ENCODE measurements at regions not wholly inside any gene's neighbourhood (a gene's known extent, or its start where the extent isn't known, plus 50 kb on each side); places are given as distances from the start of the nearest gene placed in this dataset.

DNA sequence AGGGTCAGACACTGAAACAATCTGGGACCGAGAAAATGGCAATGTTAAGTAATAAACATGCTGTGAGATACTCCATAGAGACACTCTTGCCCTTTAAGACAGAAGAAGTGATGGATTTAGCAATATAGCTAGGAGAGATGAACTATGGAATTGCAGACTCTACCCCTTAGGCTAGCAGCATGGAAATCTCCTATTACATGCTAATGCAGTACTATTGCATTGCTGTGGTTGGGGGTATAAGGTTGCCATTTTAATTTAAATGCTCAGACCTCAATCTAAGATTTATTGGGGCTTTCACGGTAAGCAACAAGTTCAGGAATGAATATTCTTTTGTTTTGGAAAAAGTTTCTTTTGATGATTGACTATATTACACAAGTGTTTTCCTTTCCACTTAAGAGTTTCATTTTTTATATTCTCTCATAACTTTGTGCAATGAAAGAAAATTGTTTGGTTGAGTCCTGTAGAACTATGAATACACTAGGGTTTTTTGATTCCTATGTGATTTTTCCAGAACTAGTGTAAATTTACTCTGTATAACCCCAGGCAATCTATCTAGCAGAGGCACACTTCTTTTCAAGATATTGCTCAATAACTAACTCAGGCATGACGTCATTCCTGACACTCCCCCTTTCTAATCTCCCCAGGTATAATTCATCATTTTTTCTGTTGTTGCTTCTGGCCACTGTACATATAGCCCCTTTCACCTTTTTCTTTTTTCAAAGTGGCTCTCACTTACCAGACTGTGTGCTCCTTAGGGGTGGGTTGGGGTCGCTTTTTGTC is 394.7 kb upstream of the KLF12 start:
- no peak for DNase-seq (ENCODE audit: low read depth)

DNA sequence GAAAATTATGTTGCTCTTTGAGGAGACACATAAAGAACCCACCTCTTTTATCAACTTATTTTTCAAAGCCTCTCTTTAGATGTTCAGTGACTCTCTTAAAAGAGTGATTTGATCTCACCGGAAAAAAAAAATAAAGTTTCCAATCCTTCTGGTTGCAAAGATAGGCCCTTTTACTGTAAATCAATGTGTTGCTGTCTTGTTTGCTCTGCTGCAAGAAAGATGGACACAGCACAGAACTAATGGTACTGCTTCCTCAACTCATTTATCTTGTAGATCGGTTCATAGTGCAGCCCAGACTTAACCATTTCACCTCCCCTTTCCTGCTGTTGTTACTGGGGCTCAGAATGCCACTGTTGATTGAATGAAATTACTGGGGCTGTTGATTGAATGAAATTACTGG is 388.9 kb upstream of the KLF12 start:
- no peak for DNase-seq (ENCODE audit: low read depth)

GRCh38 chr13:74511523-74511922 is 377.3 kb upstream of the KLF12 start:
- no peak for DNase-seq (ENCODE audit: low read depth)

GRCh38 chr13:74487091-74487722 is 353.0 kb upstream of the KLF12 start:
- no peak for DNase-seq (ENCODE audit: low read depth)

DNA sequence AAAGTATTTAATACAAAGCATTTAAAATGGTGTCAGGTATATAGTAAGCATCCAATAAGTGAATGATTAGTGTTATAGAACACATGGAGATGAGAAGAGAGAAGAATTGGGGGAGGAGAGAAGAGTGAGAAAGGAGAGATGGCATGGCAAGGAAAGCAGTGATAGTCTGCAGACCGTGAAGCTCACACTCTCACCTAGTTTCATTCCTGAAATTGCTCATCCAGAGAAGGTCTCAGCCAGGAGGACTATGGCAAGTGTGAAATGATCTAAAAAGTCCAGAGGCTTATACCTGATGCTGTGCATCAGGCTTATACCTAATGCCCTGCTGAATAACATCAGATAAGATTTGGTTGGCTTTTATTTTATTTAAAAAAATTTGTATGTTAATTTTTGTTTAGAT is 351.6 kb upstream of the KLF12 start:
- no peak for DNase-seq (ENCODE audit: low read depth)

DNA sequence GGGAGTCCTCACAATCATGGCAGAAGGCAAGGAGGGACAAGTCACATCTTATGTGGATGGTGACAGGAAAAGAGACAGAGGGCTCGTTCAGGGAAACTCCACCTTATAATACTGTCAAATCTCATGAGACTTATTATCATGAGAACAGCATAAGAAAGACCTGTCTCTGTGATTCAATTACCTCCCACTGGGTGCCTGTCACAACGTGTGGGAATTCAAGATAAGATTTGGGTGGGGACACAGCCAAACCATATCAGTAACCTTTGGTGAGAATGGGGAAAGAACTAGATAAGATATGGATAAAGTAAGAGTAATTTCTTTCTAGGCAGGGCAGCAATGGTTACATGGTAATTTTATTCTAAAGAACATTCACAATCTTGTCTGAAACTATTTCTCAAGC is 344.9 kb upstream of the KLF12 start:
- no peak for DNase-seq (ENCODE audit: low read depth)

DNA sequence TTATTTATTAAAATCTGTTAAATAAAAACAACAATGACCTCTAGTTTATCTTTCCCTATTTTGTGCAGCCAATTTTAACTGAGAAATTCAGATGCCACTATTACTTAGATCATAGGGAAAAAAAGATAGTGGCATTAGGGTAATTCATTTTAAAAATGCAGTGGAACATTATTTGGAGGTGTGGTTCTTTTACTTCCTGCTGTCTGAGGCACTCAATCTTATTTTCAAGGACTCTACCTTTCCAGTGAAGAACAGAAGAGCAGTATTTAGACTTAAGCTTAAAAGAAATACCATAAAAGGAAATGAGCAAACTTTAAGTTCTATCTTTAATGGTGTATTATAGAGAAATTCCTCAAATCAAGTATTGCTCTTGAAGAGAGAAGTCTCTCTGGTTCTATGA is 342.6 kb upstream of the KLF12 start:
- no peak for DNase-seq (ENCODE audit: low read depth)

DNA sequence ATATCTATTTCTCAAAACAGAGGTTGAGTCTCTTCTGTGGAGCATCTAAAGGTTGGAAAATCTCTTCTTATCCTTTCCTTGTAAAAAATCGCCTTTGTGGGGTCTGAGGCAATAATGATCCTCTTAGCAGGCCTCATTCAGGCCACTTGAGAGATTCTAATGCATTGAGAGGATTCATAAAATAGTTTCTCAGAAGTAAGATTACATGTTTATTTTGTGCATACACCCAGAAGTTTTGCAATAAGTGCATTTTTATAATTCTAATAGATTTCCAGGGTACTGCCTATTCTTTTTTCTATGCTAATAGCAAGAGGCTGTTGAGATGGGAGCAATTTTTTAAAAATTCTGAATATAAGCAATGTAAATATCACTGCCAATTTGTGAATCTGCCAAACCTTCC is 342.2 kb upstream of the KLF12 start:
- DNase-seq (ENCODE audit: low read depth) = no peak

DNA sequence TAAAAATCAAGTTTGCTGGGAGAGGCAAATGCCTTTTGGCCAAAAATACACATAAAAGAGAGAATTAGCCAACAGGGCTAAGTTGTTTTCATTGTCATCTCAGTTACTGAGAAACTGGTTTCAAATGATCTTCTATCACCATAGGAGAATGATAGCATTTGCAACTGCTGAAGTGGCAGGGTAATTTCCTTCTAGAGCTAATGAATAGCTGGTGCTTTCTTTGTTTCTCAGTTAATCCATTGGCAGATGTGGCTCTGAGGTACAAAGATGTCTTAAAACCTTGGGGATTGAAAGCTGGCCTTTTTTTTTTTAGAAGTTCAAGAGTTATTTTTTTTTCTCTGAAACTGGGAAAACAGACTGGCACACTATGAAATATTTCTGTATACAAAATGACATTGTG is 332.7 kb upstream of the KLF12 start:
- no peak for DNase-seq (ENCODE audit: low read depth)

GRCh38 chr13:74466020-74466419 is 331.8 kb upstream of the KLF12 start:
- DNase-seq (ENCODE audit: low read depth) = no peak

- no peak for DNase-seq (ENCODE audit: low read depth)
These were observed 331.1 kb upstream of the KLF12 start for GRCh38 chr13:74465271-74465670.

DNA sequence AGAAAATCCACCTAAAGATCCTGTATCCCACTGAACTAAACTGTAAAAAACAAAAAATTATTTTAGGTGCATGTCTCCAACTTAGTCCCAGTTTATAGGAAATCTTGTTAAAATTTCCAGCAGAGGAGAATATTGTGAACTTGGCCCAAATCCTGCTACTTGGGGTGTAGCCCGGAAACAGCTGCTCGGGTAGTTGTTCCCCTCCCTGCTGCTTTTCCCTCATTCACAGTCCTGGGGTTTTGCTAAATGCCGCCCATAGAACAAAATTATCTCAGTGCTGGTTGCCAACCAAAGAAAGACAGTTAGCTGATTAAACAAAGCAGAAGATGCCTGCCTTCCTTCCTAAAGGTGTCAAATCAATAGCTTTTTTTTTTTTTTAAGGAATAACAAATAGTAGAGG is 330.5 kb upstream of the KLF12 start:
- peak; percentile 61 for DNase-seq (ENCODE audit: low read depth)

DNA sequence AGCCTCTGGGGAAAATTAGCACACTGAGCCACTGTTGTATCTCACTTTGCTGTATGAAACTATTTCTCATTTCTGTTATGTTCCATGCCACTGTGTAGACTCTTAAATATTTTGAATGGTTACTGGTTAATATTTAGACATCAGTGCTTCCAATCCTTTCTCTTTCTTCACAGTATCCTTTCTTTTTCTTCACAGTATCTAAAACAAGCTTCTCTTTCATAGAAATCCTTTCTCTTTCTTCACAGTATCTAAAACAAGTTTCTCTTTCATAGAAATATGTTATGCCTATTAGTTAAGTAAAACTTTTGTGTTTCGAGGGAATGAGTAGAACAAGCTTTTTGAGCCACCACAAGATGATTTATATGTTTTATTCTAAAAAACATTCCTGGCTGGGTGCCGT is 326.8 kb upstream of the KLF12 start:
- no peak for DNase-seq (ENCODE audit: low read depth)

GRCh38 chr13:74452881-74453280 is 318.7 kb upstream of the KLF12 start:
- DNase-seq (ENCODE audit: low read depth) = no peak

- no peak for DNase-seq (ENCODE audit: low read depth)
These were observed 318.0 kb upstream of the KLF12 start for GRCh38 chr13:74452176-74452575.

- no peak for DNase-seq (ENCODE audit: low read depth)
These were observed 316.8 kb upstream of the KLF12 start for GRCh38 chr13:74450964-74451363.

- DNase-seq (ENCODE audit: low read depth) = no peak
These were observed 316.3 kb upstream of the KLF12 start for GRCh38 chr13:74450525-74450845.

GRCh38 chr13:74449811-74450524 is 315.8 kb upstream of the KLF12 start:
- no peak for DNase-seq (ENCODE audit: low read depth)

DNA sequence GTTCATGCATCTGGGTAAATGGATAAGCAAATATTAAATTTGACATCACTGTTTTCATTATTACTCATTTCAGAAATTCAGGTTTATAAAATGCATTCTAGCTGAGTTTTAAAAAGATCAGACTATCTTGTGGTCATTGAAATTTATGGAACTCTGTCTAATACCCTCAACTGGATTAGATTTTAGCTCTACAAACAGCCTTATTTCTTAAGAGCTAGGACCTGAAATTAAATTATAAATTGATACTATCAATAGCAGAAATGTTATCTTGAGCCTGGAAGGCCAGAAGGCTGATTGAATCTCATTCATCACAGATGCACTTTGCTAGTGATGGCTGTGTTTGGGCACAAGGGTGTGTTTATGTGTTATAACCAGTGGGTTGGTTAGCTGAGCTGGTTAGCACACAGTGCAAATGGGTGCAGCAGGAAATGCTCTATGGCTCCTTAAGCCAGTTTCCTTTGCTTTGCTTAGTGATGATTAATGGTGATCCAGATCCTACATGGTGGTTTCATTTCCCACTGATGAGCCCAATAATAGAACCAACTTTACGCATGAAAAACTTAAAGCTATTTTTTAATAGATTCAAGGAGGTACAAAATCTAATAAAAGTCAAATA is 310.8 kb upstream of the KLF12 start:
- DNase-seq (ENCODE audit: low read depth) = no peak

DNA sequence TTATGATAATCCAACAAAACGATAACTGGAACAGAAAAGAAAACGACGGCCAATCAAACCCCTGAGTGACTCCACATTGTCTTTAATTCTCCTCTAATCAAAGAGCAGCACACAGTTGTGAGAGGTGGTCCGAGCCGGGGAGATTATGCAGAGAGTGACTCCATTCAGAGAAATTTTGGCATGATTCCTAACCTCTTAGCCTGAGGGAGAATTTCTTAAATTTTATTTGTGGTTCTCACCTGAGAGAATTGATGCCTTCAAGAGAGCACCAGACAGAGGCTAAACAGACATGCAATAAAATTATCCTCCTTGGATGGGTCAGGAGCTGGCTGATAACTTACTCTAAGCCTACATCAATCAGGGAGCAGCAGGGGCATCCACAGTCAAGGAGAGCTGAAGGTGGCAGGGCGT is 310.0 kb upstream of the KLF12 start:
- DNase-seq (ENCODE audit: low read depth) = no peak

- peak; percentile 54 for DNase-seq (ENCODE audit: low read depth)
These were observed 309.4 kb upstream of the KLF12 start for GRCh38 chr13:74443631-74444030.

- no peak for DNase-seq (ENCODE audit: low read depth)
These were observed 308.5 kb upstream of the KLF12 start for GRCh38 chr13:74442751-74443150.

Data from myocyte (in vitro differentiated cells).